HG03175 (cell line): ENCODE measurements at regions not wholly inside any gene's neighbourhood (a gene's known extent, or its start where the extent isn't known, plus 50 kb on each side); places are given as distances from the start of the nearest gene placed in this dataset.
A peak's percentile ranks its signal among the peaks of the same experiment; 100 is the strongest.

ENCODE experiments used
- ATAC-seq: cut with Tn5 transposase; IDR thresholded peaks from one replicate; pipeline ENCODE4 v1.9.1; 2021; ENCODE audit warnings: mild to moderate bottlenecking, moderate library complexity; ENCODE audit not compliant: unreplicated experiment

DNA sequence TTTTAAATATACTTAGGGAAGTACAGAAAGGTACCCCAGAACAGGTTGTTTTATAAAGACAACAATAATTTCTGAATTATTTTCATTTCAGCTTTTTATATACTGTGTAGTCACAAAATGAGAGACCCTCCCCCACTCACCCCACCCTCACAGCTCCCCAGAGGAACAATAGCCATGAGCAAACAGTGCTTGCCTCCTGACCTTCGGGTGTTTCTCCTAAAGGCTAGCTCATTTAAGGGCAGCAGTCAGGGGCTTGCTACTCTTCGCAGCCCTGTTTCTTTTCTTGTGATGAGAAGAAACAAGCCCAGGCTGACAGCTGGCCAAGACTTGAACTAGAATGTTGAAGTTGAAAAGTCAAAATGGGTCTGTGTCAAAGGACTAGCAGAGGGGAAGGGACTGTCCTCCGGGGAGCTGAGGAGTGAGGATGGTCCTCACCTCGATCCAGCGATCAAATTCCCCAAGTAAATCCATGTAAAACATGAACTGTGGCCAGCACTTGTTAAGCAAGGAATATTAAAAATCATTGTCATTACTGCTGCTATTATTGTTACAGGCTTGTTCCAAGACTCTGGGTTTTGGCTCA, 133.8 kb upstream of the ARHGAP5 start:
- ATAC-seq: no peak

DNA sequence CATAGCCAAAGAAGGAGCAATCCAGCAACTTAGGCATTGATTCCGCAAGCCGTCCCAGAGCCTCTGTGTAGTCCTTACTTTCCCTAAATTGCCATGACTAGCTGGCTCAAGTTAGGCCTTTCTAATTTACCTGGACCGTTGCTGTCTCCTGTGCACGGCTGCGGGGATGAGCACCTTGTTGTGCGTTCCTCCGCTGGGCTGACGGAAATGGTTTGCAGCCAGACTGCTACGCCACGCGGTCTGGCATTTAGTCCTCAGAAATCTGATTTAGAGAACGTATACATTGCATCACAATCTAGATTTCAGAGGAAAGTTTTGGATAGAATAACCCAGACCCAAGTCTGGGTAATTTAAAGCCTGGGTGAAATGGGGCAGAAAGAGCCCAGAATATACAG, 133.2 kb upstream of the ARHGAP5 start:
- ATAC-seq: no peak

DNA sequence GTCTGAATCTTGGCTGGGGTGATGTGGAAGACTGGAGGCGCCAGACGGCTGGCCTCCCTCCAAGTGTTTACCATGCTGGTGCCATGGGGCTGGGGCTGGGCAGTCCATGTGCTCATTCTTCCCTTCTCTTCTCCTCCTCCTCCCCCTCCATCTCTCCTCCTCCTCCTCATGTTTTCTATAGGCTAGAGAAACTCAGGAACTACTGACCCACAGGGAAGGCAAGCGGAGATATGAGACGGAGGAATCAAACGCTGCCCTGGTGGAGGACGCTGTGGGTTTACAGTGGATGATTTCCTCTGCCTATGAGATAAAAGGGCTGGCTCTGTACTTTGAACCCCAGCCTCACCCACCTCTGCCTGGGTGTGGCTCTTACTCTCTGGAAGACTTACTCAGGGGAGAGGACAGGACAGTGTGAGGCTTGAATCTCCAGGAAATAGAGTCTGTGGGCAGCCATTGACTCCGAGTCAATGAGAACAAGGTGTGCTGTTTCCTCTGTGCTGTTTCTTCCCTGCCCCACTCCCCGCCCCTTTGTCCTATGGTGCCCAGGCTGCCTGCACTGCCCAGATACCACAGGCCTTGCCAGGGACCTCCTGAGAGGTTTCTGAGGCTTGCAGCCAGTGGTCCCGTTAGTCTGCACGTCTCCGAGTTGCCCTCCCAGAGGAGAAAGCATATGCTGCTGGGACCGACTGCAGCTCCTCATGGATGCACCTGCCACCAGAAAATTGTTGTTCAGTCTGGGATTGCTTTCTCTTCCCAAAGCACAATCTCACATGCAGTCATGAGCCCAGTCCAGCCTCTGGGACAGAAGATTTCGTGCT, 132.6 kb upstream of the ARHGAP5 start:
- no peak for ATAC-seq

GRCh38 chr14:31945074-31945613, 132.0 kb upstream of the ARHGAP5 start:
- peak; percentile 83 for ATAC-seq

- no peak for ATAC-seq
Measured at GRCh38 chr14:31945701-31946100, 131.4 kb upstream of the ARHGAP5 start.

- ATAC-seq: no peak
Measured at GRCh38 chr14:31947076-31947475, 130.0 kb upstream of the ARHGAP5 start.

- ATAC-seq: no peak
Measured at GRCh38 chr14:31947680-31948595, 129.2 kb upstream of the ARHGAP5 start.

- no peak for ATAC-seq
Measured at GRCh38 chr14:31949709-31950108, 127.4 kb upstream of the ARHGAP5 start.

DNA sequence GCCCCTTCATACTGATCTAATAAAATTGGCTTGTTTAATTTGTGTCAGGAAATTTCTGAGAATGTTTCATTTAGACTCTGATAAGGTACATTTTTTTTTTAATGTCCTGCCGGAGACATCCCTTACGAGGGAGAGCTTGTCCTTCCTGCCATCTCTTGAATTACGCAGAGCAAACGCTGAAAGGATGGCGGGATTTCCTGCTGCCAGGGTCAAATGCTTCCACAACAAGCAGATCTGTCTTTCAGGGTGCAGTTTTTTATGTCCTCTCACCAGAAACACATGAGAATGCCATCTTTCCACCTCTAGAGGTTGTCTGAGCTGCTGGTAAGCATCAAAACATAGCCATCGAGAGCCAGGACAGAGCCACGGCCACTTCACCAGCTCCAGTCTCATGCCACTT, 126.8 kb upstream of the ARHGAP5 start:
- no peak for ATAC-seq

- no peak for ATAC-seq
Measured at GRCh38 chr14:31950764-31951637, 126.1 kb upstream of the ARHGAP5 start.

GRCh38 chr14:31951638-31951964, 125.5 kb upstream of the ARHGAP5 start:
- ATAC-seq: no peak

GRCh38 chr14:31952573-31952972, 124.5 kb upstream of the ARHGAP5 start:
- no peak for ATAC-seq

- no peak for ATAC-seq
Measured at GRCh38 chr14:31953210-31953609, 123.9 kb upstream of the ARHGAP5 start.

DNA sequence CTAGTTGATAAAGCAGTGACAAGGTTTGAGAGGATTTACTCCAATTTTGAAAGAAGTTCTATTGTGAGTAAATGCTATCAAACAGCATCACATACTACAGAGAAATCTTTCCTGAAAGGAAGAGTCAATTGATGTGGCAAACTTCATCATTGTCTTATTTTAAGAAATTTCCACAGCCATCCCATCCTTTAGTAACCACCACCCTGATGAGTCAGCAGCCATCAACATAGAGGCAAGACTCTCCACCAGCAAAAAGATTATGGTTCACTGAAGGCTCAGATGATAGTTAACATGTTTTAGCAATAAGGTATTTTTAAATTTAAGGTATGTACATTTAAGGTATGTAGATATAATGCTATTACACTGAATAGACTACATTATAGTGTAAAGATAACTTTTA, 122.1 kb upstream of the ARHGAP5 start:
- no peak for ATAC-seq

DNA sequence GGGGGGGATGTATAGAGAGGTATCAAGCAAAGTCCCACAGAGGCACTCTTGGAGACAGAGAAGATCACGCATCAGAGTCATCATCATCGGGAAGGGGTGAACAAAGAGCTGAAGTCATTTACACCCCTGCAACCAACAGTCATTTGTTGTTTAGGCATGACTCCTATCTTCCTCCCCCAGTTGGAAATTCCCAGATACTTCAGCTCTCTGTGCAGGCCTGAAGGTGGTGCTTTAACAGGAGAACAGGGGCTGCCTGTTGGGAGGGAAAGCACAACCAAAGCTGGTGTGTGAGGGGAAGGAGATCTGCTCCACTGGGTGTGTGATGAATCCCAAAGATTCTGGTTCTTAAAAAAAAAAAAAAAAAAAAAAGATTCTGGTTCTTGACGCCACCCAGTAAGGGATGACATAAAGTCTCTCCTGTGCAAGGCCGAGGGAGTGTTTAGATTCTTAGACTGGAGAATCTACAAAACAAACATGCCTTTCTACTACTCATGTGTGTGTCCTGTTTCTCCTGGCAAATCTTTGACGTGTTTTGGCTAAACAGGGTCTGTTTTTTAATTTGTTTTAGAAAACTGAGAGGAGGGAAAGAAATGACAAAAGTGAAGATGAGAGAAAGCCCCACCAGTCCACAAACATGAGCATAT, 121.0 kb upstream of the ARHGAP5 start:
- ATAC-seq: no peak

DNA sequence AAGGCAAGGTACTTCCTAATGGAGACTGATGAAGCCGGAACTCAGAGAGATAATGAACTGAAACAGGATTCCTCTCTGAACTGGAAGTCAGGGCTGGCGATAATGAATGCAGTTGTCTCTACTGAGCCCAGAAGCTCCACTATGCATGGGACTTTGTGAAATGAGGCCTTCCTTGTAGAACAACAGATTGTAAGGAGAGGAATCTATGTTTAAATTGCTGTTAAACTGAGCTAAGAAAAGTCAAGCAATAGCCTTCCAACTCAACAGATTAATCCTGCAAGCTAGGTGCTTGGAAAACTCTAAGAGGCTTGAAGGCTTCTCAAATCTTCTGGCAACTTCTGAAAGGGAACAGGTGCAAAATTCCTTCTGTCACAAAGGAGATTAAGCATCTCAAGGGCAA, 119.5 kb upstream of the ARHGAP5 start:
- ATAC-seq: no peak

GRCh38 chr14:31960039-31960438, 117.1 kb upstream of the ARHGAP5 start:
- no peak for ATAC-seq

- no peak for ATAC-seq
Measured at GRCh38 chr14:31961896-31962295, 115.2 kb upstream of the ARHGAP5 start.

DNA sequence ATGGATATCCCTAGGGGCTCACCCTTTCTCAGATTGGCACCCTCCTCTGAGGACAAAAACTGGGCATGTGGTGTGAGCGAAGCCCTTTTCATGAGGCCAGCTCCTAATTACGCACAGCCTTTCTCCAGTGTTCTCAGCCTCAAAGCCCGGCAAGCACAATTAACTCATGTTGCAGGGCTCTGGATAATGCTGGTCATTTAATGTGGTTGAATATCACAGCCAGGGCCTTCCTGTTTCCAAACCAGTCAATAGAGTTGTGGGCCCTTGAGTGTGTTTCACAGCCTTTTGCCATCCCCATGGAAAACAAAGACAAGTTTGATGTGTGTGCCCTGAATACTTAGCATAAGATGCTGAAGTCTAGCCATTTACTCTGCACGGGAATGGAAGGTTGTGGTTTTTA, 114.2 kb upstream of the ARHGAP5 start:
- ATAC-seq: no peak

DNA sequence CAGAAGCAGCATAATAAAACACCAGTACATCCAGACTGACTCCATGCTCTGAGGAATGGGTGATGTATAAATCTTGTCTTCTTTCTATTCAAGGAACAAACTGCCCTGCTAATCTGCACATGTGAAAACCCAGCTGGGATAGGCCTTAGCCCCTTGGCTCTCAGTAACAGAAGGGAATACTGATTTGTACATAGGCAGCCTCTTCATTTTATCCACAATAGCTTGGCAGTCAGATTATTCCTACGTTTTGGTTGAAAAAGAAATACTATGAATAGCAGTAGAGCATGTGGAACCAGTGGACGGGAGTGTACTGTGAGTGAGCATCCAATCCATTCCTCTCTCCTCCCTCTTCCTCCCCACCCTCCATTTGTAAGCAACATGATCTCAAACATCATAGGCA, 113.5 kb upstream of the ARHGAP5 start:
- no peak for ATAC-seq
